ENCODE measurements at regions not wholly inside any gene's neighbourhood (a gene's known extent, or its start where the extent isn't known, plus 50 kb on each side); places are given as distances from the start of the nearest gene placed in this dataset.

GRCh38 chr13:61779456-61779855, 363.8 kb upstream of the PCDH20 start:
- TF ChIP-seq CTCF (IDR thresholded peaks at IDR 0.05; ENCODE audit: low read depth, low read length, poor library complexity, severe bottlenecking) = no peak
- TF ChIP-seq EZH2phosphoT487 (IDR thresholded peaks at IDR 0.05; ENCODE audit: borderline replicate concordance, low read length) = no peak
